GM23248 (cell line): ENCODE measurements at regions not wholly inside any gene's neighbourhood (a gene's known extent, or its start where the extent isn't known, plus 50 kb on each side); places are given as distances from the start of the nearest gene placed in this dataset.

ENCODE experiments used
- DNase-seq: peaks from one replicate; pipeline ENCODE4 v3.0.0-alpha.2; 2015
- H2AFZ ChIP-seq: fragments of 200-600 bp; sonication (generic); 2 replicates; pipeline ENCODE4 v1.6.1; 2016; ENCODE audit warnings: antibody characterized with exemption
- H3F3A ChIP-seq: fragments of 200-600 bp; sonication (generic); 2 replicates; pipeline ENCODE4 v1.6.1; 2016; ENCODE audit warnings: mild to moderate bottlenecking, antibody characterized with exemption, mixed run types; ENCODE audit not compliant: insufficient read depth
- H3K27ac ChIP-seq: fragments of 200-600 bp; sonication (generic); 2 replicates; pipeline ENCODE4 v1.5.1; 2016; ENCODE audit warnings: mild to moderate bottlenecking
- H3K27me3 ChIP-seq: fragments of 200-600 bp; sonication (generic); replicated peaks from 2 replicates; pipeline ENCODE4 v1.6.1; 2016; ENCODE audit warnings: mild to moderate bottlenecking; ENCODE audit not compliant: insufficient read depth
- H3K36me3 ChIP-seq: fragments of 200-600 bp; sonication (generic); 2 replicates; pipeline ENCODE4 v1.6.1; 2016; ENCODE audit warnings: low read depth, mild to moderate bottlenecking
- H3K4me1 ChIP-seq: fragments of 200-600 bp; sonication (generic); 2 replicates; pipeline ENCODE4 v1.6.1; 2016; ENCODE audit warnings: mild to moderate bottlenecking; ENCODE audit not compliant: insufficient read depth
- H3K4me2 ChIP-seq: fragments of 200-600 bp; sonication (generic); one replicate; pipeline ENCODE4 v1.6.1; 2016; ENCODE audit warnings: mild to moderate bottlenecking; ENCODE audit not compliant: unreplicated experiment
- H3K4me3 ChIP-seq: fragments of 200-600 bp; sonication (generic); 2 replicates; pipeline ENCODE4 v1.5.1; 2016; ENCODE audit warnings: mild to moderate bottlenecking
- H3K79me2 ChIP-seq: fragments of 200-600 bp; sonication (generic); 2 replicates; pipeline ENCODE4 v1.6.1; 2016; ENCODE audit warnings: mild to moderate bottlenecking; ENCODE audit not compliant: insufficient read depth
- H3K9ac ChIP-seq: fragments of 200-600 bp; sonication (generic); 2 replicates; pipeline ENCODE4 v1.6.1; 2016; ENCODE audit warnings: mild to moderate bottlenecking
- H3K9me2 ChIP-seq: fragments of 200-600 bp; sonication (generic); 2 replicates; pipeline ENCODE4 v1.6.1; 2016; ENCODE audit warnings: mixed run types, mild to moderate bottlenecking, moderate library complexity; ENCODE audit not compliant: insufficient read depth
- H3K9me3 ChIP-seq: fragments of 200-600 bp; sonication (generic); one replicate; pipeline ENCODE4 v1.6.1; 2017; ENCODE audit warnings: low read depth
- H4K20me1 ChIP-seq: fragments of 200-600 bp; sonication (generic); 2 replicates; pipeline ENCODE4 v1.6.0; 2016; ENCODE audit not compliant: insufficient read depth
- EZH2 ChIP-seq: fragments of 200-600 bp; sonication (generic); IDR thresholded peaks from 2 replicates; pipeline ENCODE4 v1.6.1; 2018; ENCODE audit warnings: antibody characterized with exemption, mild to moderate bottlenecking; ENCODE audit not compliant: insufficient read depth, poor library complexity, severe bottlenecking
- EZH2phosphoT487 ChIP-seq: fragments of 200-600 bp; sonication (generic); IDR thresholded peaks from 2 replicates; pipeline ENCODE4 v1.6.1; 2018; ENCODE audit warnings: antibody characterized with exemption, moderate library complexity, mild to moderate bottlenecking, low read depth; ENCODE audit not compliant: insufficient read depth
- WGBS, 2 experiments: methylation state at CpG; one replicate each; pipeline ENCODE4 v1.1.6; 2015 to 2017; ENCODE audit warnings: low lambda C conversion rate in 2 of 2, low coverage in 1 of 2; ENCODE audit errors: missing lambda C conversion rate in 2 of 2; 5-methylcytosine and 5-hydroxymethylcytosine counted together
- in situ Hi-C: fragments of 300-500 bp; cut with MboI; formaldehyde crosslinking; loops from 2 replicates; pipeline ENCODE4 v1.15.0; 2020

DNA sequence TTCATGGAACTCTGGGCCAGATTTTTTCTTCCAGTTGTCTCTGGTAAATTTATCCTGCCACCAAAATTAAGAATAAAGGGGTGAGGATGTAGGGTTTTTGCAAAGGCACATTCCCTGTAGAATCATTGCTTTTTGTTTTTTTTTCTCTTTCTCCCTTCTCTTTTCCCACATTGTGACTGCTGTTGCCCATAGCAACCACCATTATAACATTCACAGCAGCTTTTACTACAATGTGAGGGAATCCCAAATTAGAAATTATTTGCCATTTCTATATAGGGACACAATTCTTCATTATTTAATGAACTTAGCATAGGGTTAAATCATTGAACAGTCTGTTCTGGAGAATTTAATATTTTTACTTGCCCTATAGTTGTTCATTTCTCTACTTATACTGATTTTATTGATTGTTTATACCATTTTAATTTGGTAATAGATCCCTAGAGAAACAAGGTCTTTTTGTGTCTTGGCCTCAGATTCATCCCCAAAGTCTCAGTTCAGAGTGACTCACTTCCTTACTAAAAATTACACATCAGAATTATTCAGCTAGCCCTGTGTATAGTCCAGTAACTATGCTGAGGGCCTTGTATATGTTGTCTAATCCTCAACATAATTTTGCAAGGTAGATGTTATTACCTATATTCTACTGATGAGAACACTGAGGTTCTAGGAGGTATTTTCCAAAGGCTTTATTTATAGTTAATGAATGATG, 80.8 kb upstream of the ANK2 start:
- H3K27ac ChIP-seq, result peak overlapping the region; percentile 52
- H3K4me2 ChIP-seq, result peak overlapping the region; percentile 32
- no peak for TF ChIP-seq EZH2
- TF ChIP-seq EZH2phosphoT487, result no peak
- peaks cover 14% of the 10 kb centered on the region for H3F3A ChIP-seq
- DNase-seq, result peak; percentile 70
- no peak overlapping the region for H3K4me3 ChIP-seq
- H2AFZ ChIP-seq, result no peak overlapping the region
- no peaks in the 10 kb centered on the region for H4K20me1 ChIP-seq
- no peak overlapping the region for H3K9ac ChIP-seq
- H3K79me2 ChIP-seq, result no peaks in the 10 kb centered on the region
- H3K4me1 ChIP-seq, result peaks cover 17% of the 10 kb centered on the region
- in situ Hi-C loops, result no loop called here
- no peaks in the 10 kb centered on the region for H3K9me3 ChIP-seq
- no peaks in the 10 kb centered on the region for H3K9me2 ChIP-seq
- H3K36me3 ChIP-seq, result no peaks in the 10 kb centered on the region
- H3K27me3 ChIP-seq, result no peaks in the 10 kb centered on the region

DNA sequence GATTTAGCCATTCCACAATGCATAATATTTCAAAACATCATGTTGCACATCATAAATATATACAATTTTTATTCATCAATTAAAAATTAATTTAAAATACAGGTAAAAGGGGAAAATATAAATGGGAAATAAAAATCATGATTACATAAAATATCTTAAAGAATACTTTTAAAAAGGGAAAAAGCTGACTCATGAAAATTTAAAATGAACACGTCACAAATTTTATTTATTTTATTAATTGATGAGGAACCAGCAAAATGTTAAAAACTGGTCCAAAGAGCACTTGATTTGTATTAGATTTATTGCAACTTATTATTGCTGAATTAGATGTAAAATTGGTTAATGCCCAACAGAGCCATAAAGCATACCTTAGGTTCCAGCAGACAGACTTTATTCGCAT, 78.5 kb upstream of the ANK2 start:
- Histone ChIP-seq H3F3A (peaks cover 29% of the 10 kb centered on the region), H3K27me3 (no peaks in the 10 kb centered on the region), H3K36me3 (no peaks in the 10 kb centered on the region), H3K4me3 (no peak overlapping the region), H3K9me3 (no peaks in the 10 kb centered on the region), H2AFZ (no peak overlapping the region), H3K27ac (no peak overlapping the region), H4K20me1 (no peaks in the 10 kb centered on the region), H3K9me2 (no peaks in the 10 kb centered on the region), H3K9ac (no peak overlapping the region), H3K4me1 (peaks cover 36% of the 10 kb centered on the region), H3K79me2 (no peaks in the 10 kb centered on the region), H3K4me2 (no peak overlapping the region)
- DNase-seq, result no peak
- in situ Hi-C loops, result no loop called here
- no peak for TF ChIP-seq EZH2phosphoT487
- WGBS, 2 experiments, result 97% methylated on average over 2 of the region's 2 CpGs

DNA sequence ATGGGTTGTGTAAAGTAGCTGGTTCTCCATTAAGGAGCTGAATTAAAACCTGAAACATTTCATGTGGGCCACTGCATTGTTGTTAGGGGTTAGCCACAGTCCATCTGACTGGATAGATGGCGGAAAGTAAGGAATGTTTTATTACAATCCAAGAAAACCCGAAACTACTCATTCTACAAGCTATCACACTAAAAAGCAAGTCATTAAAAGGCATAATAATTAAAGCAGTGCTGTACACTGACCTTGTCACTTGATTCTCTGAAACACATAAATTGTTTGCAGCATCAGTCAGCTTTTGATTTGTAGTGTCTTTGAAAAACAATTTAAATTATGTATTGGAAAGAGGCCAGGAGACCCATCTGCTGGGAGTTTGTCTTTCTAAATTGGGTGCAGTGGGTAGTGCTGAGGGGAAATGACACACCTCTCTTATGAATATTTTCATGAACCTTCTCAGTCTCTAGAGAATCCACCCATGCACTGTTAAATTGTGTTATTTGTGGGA, 75.7 kb upstream of the ANK2 start:
- H3K9ac ChIP-seq, result no peak overlapping the region
- no peak overlapping the region for H3K4me3 ChIP-seq
- 0 out of 2 replicates have a peak overlapping the region, but pooled peaks have one; percentile 3 for H2AFZ ChIP-seq
- H3K79me2 ChIP-seq, result no peaks in the 10 kb centered on the region
- peak overlapping the region; percentile 8 for H3K4me2 ChIP-seq
- no peaks in the 10 kb centered on the region for H3K9me2 ChIP-seq
- no peak overlapping the region for H3K27ac ChIP-seq
- TF ChIP-seq EZH2, result no peak
- no peak for TF ChIP-seq EZH2phosphoT487
- H3F3A ChIP-seq, result peaks cover 38% of the 10 kb centered on the region
- no peaks in the 10 kb centered on the region for H3K9me3 ChIP-seq
- no peaks in the 10 kb centered on the region for H3K27me3 ChIP-seq
- 81 to 92% methylated on average over 2 of the region's 2 CpGs for WGBS, 2 experiments
- no peak for DNase-seq
- H4K20me1 ChIP-seq, result no peaks in the 10 kb centered on the region
- H3K36me3 ChIP-seq, result no peaks in the 10 kb centered on the region
- in situ Hi-C loops, result no loop called here
- peaks cover 47% of the 10 kb centered on the region for H3K4me1 ChIP-seq

DNA sequence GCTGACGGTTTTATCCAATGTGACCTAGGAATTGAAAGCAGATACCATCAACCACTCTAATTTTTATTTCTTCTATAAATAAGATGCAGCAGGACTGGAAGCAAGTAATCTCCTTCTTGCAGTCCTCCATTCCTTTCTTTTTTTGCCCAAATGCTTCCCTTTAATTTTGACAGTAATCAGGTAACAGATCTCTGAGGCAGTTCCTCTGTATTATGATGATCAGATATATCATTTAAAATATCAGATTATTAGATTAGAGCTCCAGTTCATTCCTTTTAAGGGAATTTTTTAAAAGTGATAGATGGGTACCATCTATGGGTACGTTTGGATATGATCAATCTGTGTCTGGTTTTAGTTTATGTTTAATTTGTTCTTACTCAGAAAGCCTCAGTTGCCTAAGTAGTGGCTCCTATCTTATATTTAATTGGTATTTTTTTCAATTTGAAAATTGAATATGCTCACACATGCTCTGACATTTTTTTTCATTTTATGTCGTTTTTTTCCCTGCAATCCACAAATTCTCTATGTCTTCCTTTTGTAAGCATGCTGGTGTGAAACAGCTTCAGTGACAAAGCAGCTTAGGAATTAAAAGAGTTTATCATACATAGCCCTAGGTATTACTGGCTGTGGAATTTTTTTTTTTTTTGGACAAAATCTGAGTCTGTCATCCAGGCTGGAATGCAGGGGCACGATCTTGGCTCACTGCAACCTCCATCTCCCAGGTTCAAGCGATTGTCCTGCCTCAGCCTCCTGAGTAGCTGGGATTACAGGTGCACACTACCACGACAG, 73.7 kb upstream of the ANK2 start:
- in situ Hi-C loops, result no loop called here

More for the DNA sequence above, 73.7 kb upstream of the ANK2 start:
- H3F3A ChIP-seq, result peaks cover 32% of the 10 kb centered on the region
- H3K79me2 ChIP-seq, result no peaks in the 10 kb centered on the region
- no peak overlapping the region for H2AFZ ChIP-seq
- H3K27ac ChIP-seq, result 0 out of 2 replicates have a peak overlapping the region, but pooled peaks have one; percentile 9
- no peaks in the 10 kb centered on the region for H3K27me3 ChIP-seq
- WGBS, 2 experiments, result 49 to 50% methylated on average over 6 of the region's 6 CpGs
- no peak overlapping the region for H3K9ac ChIP-seq
- no peaks in the 10 kb centered on the region for H3K9me2 ChIP-seq
- peaks cover 40% of the 10 kb centered on the region for H3K4me1 ChIP-seq
- no peaks in the 10 kb centered on the region for H3K9me3 ChIP-seq
- no peak for TF ChIP-seq EZH2phosphoT487
- no peak for TF ChIP-seq EZH2
- DNase-seq, result peak; percentile 59
- H3K4me3 ChIP-seq, result no peak overlapping the region
- H3K36me3 ChIP-seq, result no peaks in the 10 kb centered on the region
- peak overlapping the region; percentile 8 for H3K4me2 ChIP-seq
- no peaks in the 10 kb centered on the region for H4K20me1 ChIP-seq
